ENCODE measurements at regions not wholly inside any gene's neighbourhood (a gene's known extent, or its start where the extent isn't known, plus 50 kb on each side); places are given as distances from the start of the nearest gene placed in this dataset.

DNA sequence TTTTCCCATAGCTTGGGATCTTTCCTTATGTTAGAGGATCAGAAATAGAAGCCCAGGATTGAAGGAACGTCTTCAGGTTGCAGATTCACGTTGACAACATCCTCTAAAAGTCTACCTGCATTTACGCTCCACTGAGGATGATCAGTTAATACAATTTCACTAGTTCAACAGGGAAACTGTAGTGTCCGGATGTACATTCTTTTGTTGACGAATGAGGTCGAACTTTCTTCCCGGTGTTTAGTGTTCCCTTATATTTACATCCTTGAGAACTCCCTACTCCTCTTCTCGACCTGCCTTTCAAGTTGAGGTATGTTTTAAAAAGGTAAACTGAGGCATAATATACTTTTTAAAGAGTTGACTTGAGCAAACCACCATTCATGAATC is 74.8 kb downstream of the SIK1 start:
- H3K4me3 ChIP-seq (ENCODE audit: insufficient read depth, low read length) = no peak overlapping the region
- no peaks in the 10 kb centered on the region for H3K27me3 ChIP-seq (ENCODE audit: insufficient read depth, low read length)
- no peaks in the 10 kb centered on the region for H3K79me2 ChIP-seq (ENCODE audit: insufficient read depth, low read length)
- H3K4me1 ChIP-seq (ENCODE audit: insufficient read depth, low read length) = no peaks in the 10 kb centered on the region
- H3K27ac ChIP-seq (ENCODE audit: low read depth, low read length) = no peak overlapping the region
- no peaks in the 10 kb centered on the region for H4K20me1 ChIP-seq (ENCODE audit: insufficient read depth, low read length)
- no peak overlapping the region for H3K4me2 ChIP-seq (ENCODE audit: insufficient read depth, low read length)
- no peaks in the 10 kb centered on the region for H3K36me3 ChIP-seq (ENCODE audit: insufficient read depth, low read length)
- TF ChIP-seq, protein P1, sequence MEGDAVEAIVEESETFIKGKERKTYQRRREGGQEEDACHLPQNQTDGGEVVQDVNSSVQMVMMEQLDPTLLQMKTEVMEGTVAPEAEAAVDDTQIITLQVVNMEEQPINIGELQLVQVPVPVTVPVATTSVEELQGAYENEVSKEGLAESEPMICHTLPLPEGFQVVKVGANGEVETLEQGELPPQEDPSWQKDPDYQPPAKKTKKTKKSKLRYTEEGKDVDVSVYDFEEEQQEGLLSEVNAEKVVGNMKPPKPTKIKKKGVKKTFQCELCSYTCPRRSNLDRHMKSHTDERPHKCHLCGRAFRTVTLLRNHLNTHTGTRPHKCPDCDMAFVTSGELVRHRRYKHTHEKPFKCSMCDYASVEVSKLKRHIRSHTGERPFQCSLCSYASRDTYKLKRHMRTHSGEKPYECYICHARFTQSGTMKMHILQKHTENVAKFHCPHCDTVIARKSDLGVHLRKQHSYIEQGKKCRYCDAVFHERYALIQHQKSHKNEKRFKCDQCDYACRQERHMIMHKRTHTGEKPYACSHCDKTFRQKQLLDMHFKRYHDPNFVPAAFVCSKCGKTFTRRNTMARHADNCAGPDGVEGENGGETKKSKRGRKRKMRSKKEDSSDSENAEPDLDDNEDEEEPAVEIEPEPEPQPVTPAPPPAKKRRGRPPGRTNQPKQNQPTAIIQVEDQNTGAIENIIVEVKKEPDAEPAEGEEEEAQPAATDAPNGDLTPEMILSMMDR (IDR thresholded peaks at IDR 0.05; ENCODE audit: extremely low read depth, low read depth, low read length) = no peak
- H2AFZ ChIP-seq (ENCODE audit: low read length) = no peak overlapping the region
- no peaks in the 10 kb centered on the region for H3K9me3 ChIP-seq (ENCODE audit: low read depth, low read length)
- DNase-seq (ENCODE audit: insufficient read length, low spot score, missing footprints) = no peak

DNA sequence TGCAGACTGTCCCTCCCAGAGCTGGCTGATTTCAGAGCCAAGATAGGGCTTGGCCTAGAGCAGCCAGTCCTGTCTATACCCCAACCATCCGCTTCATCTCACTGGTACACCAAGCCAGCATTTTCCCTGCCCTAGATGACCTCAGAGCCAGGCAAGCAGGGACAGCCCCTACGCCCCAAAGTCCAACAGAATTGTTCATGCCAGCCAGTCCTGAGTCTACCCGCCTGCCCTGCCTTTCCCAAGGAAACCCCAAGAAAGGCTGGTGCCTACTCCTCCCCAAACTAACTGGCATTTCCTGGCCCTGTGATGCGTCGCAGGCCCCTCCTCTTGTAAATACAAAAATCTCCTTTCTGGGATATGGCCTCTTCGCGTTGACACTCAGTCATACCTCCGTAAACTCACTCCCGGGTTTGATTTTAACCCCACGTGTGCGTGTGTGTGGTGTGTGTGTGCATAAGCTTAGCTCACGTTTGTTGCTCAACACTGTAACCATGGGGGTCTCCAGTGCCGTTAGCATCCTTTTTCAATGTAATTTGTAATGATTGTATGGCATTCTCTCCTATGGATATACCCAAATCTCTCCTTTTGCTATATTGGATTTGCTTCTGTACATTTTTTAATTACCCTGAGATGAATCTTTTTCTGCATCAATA is 75.3 kb downstream of the SIK1 start:
- no peaks in the 10 kb centered on the region for H3K79me2 ChIP-seq (ENCODE audit: insufficient read depth, low read length)
- H3K36me3 ChIP-seq (ENCODE audit: insufficient read depth, low read length) = no peaks in the 10 kb centered on the region
- H4K20me1 ChIP-seq (ENCODE audit: insufficient read depth, low read length) = no peaks in the 10 kb centered on the region
- TF ChIP-seq, protein P1 (IDR thresholded peaks at IDR 0.05; ENCODE audit: extremely low read depth, low read depth, low read length) = no peak
- H3K27me3 ChIP-seq (ENCODE audit: insufficient read depth, low read length) = no peaks in the 10 kb centered on the region
- H3K4me1 ChIP-seq (ENCODE audit: insufficient read depth, low read length) = no peaks in the 10 kb centered on the region
- no peaks in the 10 kb centered on the region for H3K9me3 ChIP-seq (ENCODE audit: low read depth, low read length)
- H3K4me2 ChIP-seq (ENCODE audit: insufficient read depth, low read length) = no peak overlapping the region
- DNase-seq (ENCODE audit: insufficient read length, low spot score, missing footprints) = no peak
- H3K4me3 ChIP-seq (ENCODE audit: insufficient read depth, low read length) = no peak overlapping the region
- no peak overlapping the region for H2AFZ ChIP-seq (ENCODE audit: low read length)
- H3K27ac ChIP-seq (ENCODE audit: low read depth, low read length) = no peak overlapping the region

DNA sequence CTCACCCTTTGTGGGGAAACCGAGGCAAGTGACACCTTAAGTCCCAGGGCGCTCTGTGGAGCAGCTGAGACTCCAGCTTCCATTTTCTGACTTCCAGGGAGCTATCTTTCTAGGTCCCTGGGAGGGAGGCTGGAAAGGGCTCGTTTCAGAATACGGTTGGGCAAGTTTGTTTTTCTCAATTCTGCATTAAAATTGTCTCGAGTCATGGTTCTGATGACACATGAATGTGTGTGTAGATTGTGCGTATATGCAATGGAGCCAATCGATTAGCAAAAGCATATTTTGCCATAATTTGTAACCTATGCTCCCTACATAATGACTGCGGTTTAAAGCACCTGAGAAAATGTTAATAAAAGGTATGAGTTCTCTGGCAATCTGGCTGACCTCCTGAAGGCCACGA is 77.3 kb downstream of the SIK1 start:
- no peaks in the 10 kb centered on the region for H3K9me3 ChIP-seq (ENCODE audit: low read depth, low read length)
- no peak for DNase-seq (ENCODE audit: insufficient read length, low spot score, missing footprints)
- H4K20me1 ChIP-seq (ENCODE audit: insufficient read depth, low read length) = no peaks in the 10 kb centered on the region
- H3K4me1 ChIP-seq (ENCODE audit: insufficient read depth, low read length) = no peaks in the 10 kb centered on the region
- no peak overlapping the region for H3K27ac ChIP-seq (ENCODE audit: low read depth, low read length)
- H2AFZ ChIP-seq (ENCODE audit: low read length) = no peak overlapping the region
- no peaks in the 10 kb centered on the region for H3K27me3 ChIP-seq (ENCODE audit: insufficient read depth, low read length)
- no peaks in the 10 kb centered on the region for H3K36me3 ChIP-seq (ENCODE audit: insufficient read depth, low read length)
- no peaks in the 10 kb centered on the region for H3K79me2 ChIP-seq (ENCODE audit: insufficient read depth, low read length)
- no peak overlapping the region for H3K4me3 ChIP-seq (ENCODE audit: insufficient read depth, low read length)
- TF ChIP-seq, protein P1 (IDR thresholded peaks at IDR 0.05; ENCODE audit: extremely low read depth, low read depth, low read length) = no peak
- H3K4me2 ChIP-seq (ENCODE audit: insufficient read depth, low read length) = no peak overlapping the region

DNA sequence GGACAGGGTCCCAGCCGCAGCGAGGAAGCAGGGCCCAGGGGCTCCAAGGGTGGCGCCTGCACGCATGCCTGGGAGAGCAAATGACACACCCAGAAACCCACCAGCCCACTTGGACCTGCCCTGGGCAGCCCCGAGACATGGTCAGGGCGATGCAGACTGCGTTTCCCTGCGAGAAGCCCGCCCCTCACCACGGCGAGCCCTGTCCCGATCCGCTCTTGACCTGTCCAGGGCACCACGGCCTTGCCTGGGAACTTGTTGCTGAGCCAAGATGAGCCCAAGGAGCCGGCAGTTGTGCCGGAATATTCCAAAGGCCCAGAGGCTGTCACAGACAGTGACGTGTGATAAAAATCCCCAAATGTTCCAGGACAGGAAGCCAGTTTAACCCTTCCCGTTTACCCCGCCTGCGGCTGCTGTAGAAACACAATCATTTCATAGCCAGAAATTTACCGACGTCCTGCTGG is 78.1 kb downstream of the SIK1 start:
- no peaks in the 10 kb centered on the region for H3K36me3 ChIP-seq (ENCODE audit: insufficient read depth, low read length)
- no peaks in the 10 kb centered on the region for H4K20me1 ChIP-seq (ENCODE audit: insufficient read depth, low read length)
- no peak overlapping the region for H3K4me2 ChIP-seq (ENCODE audit: insufficient read depth, low read length)
- no peak overlapping the region for H3K27ac ChIP-seq (ENCODE audit: low read depth, low read length)
- DNase-seq (ENCODE audit: insufficient read length, low spot score, missing footprints) = no peak
- no peak overlapping the region for H2AFZ ChIP-seq (ENCODE audit: low read length)
- no peaks in the 10 kb centered on the region for H3K9me3 ChIP-seq (ENCODE audit: low read depth, low read length)
- no peaks in the 10 kb centered on the region for H3K4me1 ChIP-seq (ENCODE audit: insufficient read depth, low read length)
- H3K79me2 ChIP-seq (ENCODE audit: insufficient read depth, low read length) = no peaks in the 10 kb centered on the region
- H3K4me3 ChIP-seq (ENCODE audit: insufficient read depth, low read length) = no peak overlapping the region
- TF ChIP-seq, protein P1 (IDR thresholded peaks at IDR 0.05; ENCODE audit: extremely low read depth, low read depth, low read length) = no peak
- H3K27me3 ChIP-seq (ENCODE audit: insufficient read depth, low read length) = no peaks in the 10 kb centered on the region

Data from osteoblast (primary cell).